ENCODE measurements at regions not wholly inside any gene's neighbourhood (a gene's known extent, or its start where the extent isn't known, plus 50 kb on each side); places are given as distances from the start of the nearest gene placed in this dataset.

DNA sequence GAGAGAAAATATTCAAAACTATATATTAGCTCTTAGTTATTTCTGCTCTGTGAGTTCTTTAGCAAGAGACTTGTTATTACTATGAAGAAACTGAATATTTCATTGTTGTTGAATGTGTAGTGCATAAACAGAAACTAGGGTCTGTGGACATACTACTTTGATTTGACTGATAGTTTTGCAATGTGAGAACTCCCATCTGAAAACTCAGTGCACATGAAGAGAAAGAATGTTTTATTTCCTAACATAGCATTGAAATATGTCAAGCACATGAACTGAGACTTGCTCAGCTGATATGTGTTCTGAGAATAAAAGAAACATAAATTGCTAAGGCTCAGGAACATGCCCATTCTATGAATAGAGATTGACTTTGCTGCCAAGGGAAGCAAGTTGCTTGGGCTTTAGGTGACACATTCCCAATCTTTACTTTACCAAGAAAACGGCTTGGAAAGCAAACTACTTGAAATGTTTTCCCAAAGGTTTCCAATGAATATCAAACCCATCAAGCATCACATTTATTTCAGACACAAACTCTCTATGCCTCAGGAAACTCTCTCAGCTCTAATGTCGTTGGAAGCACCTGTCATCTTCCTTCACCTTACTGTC, 290.4 kb downstream of the SLC16A7 start:
- DNase-seq (ENCODE audit: low read depth): no peak
- no peak overlapping the region for H3K4me3 ChIP-seq (ENCODE audit: low read depth, low read length)
- TF ChIP-seq, protein P1, sequence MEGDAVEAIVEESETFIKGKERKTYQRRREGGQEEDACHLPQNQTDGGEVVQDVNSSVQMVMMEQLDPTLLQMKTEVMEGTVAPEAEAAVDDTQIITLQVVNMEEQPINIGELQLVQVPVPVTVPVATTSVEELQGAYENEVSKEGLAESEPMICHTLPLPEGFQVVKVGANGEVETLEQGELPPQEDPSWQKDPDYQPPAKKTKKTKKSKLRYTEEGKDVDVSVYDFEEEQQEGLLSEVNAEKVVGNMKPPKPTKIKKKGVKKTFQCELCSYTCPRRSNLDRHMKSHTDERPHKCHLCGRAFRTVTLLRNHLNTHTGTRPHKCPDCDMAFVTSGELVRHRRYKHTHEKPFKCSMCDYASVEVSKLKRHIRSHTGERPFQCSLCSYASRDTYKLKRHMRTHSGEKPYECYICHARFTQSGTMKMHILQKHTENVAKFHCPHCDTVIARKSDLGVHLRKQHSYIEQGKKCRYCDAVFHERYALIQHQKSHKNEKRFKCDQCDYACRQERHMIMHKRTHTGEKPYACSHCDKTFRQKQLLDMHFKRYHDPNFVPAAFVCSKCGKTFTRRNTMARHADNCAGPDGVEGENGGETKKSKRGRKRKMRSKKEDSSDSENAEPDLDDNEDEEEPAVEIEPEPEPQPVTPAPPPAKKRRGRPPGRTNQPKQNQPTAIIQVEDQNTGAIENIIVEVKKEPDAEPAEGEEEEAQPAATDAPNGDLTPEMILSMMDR (IDR thresholded peaks at IDR 0.05; ENCODE audit: low read depth, low read length, missing control alignments): no peak

DNA sequence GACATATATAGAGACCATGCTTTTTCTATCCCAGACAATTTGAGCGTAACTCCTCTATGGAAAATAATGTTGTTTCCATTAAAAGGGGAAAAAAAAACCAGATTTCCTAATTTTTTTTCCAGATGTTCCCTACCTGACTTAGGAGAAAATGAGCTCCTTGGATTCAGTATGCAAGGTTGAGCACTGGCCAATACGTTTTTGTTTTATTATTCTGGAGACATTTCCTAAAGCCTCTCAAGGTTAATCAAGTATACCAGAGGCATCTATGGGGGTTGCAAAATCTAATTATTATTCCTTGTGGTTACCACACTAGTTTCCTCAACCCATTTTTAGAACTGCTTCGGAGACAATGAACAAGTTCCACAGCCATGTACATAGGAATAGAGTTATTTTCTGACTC, 291.3 kb downstream of the SLC16A7 start:
- H3K4me3 ChIP-seq (ENCODE audit: low read depth, low read length): no peak overlapping the region

DNA sequence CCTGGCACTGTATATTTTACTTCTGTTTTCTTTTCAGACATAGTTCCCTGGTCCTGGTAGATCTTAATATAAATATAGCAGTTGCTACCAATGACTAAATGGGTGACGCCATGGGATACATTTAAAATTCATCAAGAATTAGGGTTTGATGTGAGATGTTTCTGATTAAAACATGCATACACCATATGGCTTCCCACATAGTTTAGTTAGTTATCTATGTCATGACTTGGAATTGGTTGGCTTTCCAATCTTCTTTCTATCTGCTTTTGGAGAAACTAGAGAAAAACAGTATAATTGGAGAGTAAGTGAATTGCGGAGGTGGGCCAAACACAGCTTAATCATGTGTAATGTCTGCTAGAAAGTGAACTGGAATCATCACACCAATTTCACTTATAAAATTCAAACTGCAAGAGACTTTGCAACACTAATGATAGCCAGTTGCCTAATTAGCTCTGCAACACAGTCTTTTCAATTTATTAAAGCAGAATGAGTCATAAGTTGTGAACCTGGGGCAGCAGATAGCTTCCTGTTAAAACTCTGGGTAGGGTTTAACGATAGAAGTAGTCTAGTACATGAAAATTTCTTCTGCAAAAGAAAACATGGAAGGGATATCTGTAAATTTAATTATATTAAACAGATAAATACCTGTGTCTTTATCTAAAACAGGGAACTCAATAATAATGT, 295.2 kb downstream of the SLC16A7 start:
- no peak for DNase-seq (ENCODE audit: low read depth)
- no peak overlapping the region for H3K4me3 ChIP-seq (ENCODE audit: low read depth, low read length)
- TF ChIP-seq, protein P1 (IDR thresholded peaks at IDR 0.05; ENCODE audit: low read depth, low read length, missing control alignments): no peak

More for the DNA sequence above, 291.3 kb downstream of the SLC16A7 start:
- TF ChIP-seq, protein P1 (IDR thresholded peaks at IDR 0.05; ENCODE audit: low read depth, low read length, missing control alignments): no peak
- DNase-seq (ENCODE audit: low read depth): no peak

DNA sequence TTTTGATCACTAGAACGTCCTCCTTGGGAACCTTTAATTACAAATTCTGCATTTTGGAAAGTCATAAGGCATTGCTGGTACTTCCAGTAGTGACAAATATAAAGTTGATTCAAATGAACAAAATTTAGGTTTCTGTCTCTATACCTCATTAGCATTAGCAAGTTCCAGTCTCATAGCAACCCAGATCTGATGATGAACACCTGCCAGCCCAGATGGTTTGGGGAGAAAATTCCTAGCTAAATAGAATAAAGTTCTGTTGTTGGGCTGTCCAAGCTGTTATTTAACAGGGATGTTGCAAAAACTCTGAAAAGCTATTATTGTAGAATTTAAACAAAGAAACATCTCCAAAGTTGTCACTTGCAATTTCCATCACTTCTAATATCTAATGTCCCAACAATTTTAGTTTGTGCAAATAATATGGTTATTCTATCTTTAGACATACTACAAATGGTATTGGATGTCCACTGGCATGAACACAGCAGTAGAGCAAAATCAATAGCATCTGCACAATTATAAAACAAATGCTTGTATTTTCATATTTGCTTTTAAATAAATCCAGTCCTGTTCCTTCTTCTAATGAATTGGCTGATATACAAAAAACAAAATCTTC, 299.4 kb downstream of the SLC16A7 start:
- no peak for DNase-seq (ENCODE audit: low read depth)
- no peak overlapping the region for H3K4me3 ChIP-seq (ENCODE audit: low read depth, low read length)
- TF ChIP-seq, protein P1 (IDR thresholded peaks at IDR 0.05; ENCODE audit: low read depth, low read length, missing control alignments): no peak

DNA sequence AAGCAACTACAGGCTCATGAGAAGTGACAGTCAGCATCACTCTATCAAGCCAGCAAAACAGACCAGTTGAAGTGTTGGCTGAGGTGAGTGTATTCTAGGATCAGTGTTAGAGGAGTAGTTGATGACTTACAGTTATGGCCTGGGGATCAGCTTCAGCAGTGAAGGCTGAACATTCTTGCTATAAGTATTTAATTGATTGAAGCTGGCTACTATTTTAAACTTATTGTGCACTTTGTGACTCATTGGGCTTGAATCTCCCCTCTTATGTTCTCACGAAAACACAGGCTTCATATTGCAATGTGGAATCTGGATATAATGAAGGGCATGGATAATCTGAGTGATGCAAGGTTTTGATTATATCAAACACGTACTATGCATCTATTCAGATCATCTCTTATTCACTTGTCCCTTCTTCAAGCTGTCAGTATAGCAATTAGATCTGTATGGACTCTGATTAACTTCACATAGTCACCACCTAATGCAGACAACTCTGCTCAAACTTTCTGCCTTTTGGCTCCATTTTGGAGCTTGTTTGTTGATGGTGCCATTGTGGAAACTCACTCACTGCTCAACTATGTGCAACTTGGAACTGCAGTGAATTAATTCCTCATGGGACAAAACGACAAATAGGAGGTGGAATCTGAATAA, 309.2 kb downstream of the SLC16A7 start:
- DNase-seq (ENCODE audit: low read depth): no peak
- TF ChIP-seq, protein P1 (IDR thresholded peaks at IDR 0.05; ENCODE audit: low read depth, low read length, missing control alignments): no peak
- H3K4me3 ChIP-seq (ENCODE audit: low read depth, low read length): no peak overlapping the region

DNA sequence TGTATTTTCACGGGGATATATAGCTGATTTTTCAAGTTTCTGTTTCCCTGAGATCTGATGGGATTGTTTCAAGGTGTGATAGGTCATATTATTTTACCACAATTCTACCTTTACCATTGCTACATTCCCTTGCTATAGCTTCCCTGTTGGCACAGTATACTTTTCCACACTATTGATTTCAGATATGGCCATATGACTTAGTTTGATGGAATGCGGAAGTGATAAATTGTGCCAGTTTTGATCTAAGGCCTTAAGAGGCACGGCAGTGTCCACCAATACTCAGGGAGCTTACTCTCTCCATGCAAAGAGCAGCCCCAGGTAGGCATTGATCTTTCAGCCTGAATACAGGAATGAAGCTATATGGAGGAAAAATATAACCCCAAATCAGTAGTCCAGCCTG, 315.7 kb downstream of the SLC16A7 start:
- H3K4me3 ChIP-seq (ENCODE audit: low read depth, low read length): no peak overlapping the region
- no peak for DNase-seq (ENCODE audit: low read depth)
- TF ChIP-seq, protein P1 (IDR thresholded peaks at IDR 0.05; ENCODE audit: low read depth, low read length, missing control alignments): no peak
